ENCODE measurements at regions not wholly inside any gene's neighbourhood (a gene's known extent, or its start where the extent isn't known, plus 50 kb on each side); places are given as distances from the start of the nearest gene placed in this dataset.

GRCh38 chr4:155559915-155560314 is 106.7 kb upstream of the GUCY1A1 start:
- Histone ChIP-seq H2AFZ (ENCODE audit: insufficient read depth, low read depth, low read length, poor library complexity, severe bottlenecking) (no peak overlapping the region), H3K27ac (ENCODE audit: low read length in 2 of 2) (no peak overlapping the region), H3K4me1 (ENCODE audit: control insufficient read depth in 2 of 2, insufficient read depth in 2 of 2, low read length in 2 of 2) (no peaks in the 10 kb centered on the region), H3K4me3 (ENCODE audit: control extremely low read depth in 1 of 5, extremely low read depth in 1 of 5, insufficient read depth in 1 of 5, low read depth in 2 of 5, low read length in 4 of 5) (no peak overlapping the region), H3K36me3 (replicated peaks in 1 of 2; ENCODE audit: control extremely low read depth in 1 of 2, control insufficient read depth in 1 of 2, extremely low read depth in 1 of 2, insufficient read depth in 2 of 2, low read length in 1 of 2) (no peaks in the 10 kb centered on the region), H3K4me2 (replicated peaks; ENCODE audit: low read depth, low read length, poor library complexity, severe bottlenecking) (no peak overlapping the region), H3K79me2 (ENCODE audit: control insufficient read depth, insufficient read depth, low read length) (no peaks in the 10 kb centered on the region), H3K9me3 (ENCODE audit: control extremely low read depth in 1 of 3, control insufficient read depth in 2 of 3, insufficient read depth in 1 of 3, low read length in 2 of 3) (no peaks in the 10 kb centered on the region), H3K9ac (ENCODE audit: low read length) (no peak overlapping the region), H4K20me1 (ENCODE audit: control insufficient read depth, insufficient read depth, low read length, poor library complexity, severe bottlenecking) (no peaks in the 10 kb centered on the region), H3K27me3 (replicated peaks in 1 of 4; ENCODE audit: control extremely low read depth in 1 of 4, control insufficient read depth in 3 of 4, insufficient read depth in 4 of 4, low read length in 3 of 4) (no peaks in the 10 kb centered on the region)
- H3K9me3 Mint-ChIP-seq (ENCODE audit: insufficient read depth) = no peaks in the 10 kb centered on the region
- intact Hi-C loops (cut with micrococcal nuclease) = no loop called here
- no peak for DNase-seq
- CTCF ChIA-PET = no interaction called here
- POLR2A ChIA-PET = no interaction called here
- H3K4me1 Mint-ChIP-seq = no peaks in the 10 kb centered on the region
- no peak overlapping the region for H3K27ac Mint-ChIP-seq
- H3K27me3 Mint-ChIP-seq = no peaks in the 10 kb centered on the region
- no peak for ATAC-seq (ENCODE audit: low read depth)
- TF ChIP-seq CTCF (IDR thresholded peaks at IDR 0.05) (no peak), EZH2 (IDR thresholded peaks at IDR 0.05; ENCODE audit: borderline replicate concordance, insufficient read depth, low read depth, low read length, poor library complexity, severe bottlenecking) (no peak)
- H3K4me3 Mint-ChIP-seq = no peak overlapping the region

GRCh38 chr4:155552180-155552579 is 114.5 kb upstream of the GUCY1A1 start:
- no peaks in the 10 kb centered on the region for H4K20me1 ChIP-seq (ENCODE audit: control insufficient read depth, insufficient read depth, low read length, poor library complexity, severe bottlenecking)
- no peak overlapping the region for H3K27ac Mint-ChIP-seq
- 82% methylated on average over 1 of the region's 3 CpGs for WGBS (ENCODE audit: insufficient coverage)
- no peak overlapping the region for H2AFZ ChIP-seq (ENCODE audit: insufficient read depth, low read depth, low read length, poor library complexity, severe bottlenecking)
- H3K4me3 ChIP-seq (ENCODE audit: control extremely low read depth in 1 of 5, extremely low read depth in 1 of 5, insufficient read depth in 1 of 5, low read depth in 2 of 5, low read length in 4 of 5) = no peak overlapping the region
- H3K27me3 Mint-ChIP-seq = no peaks in the 10 kb centered on the region
- H3K79me2 ChIP-seq (ENCODE audit: control insufficient read depth, insufficient read depth, low read length) = no peaks in the 10 kb centered on the region
- H3K27me3 ChIP-seq (replicated peaks in 1 of 4; ENCODE audit: control extremely low read depth in 1 of 4, control insufficient read depth in 3 of 4, insufficient read depth in 4 of 4, low read length in 3 of 4) = no peaks in the 10 kb centered on the region
- no peak overlapping the region for H3K4me3 Mint-ChIP-seq
- H3K4me2 ChIP-seq (replicated peaks; ENCODE audit: low read depth, low read length, poor library complexity, severe bottlenecking) = no peak overlapping the region
- no peaks in the 10 kb centered on the region for H3K4me1 ChIP-seq (ENCODE audit: control insufficient read depth in 2 of 2, insufficient read depth in 2 of 2, low read length in 2 of 2)
- H3K4me1 Mint-ChIP-seq = no peaks in the 10 kb centered on the region
- no peaks in the 10 kb centered on the region for H3K36me3 ChIP-seq (replicated peaks in 1 of 2; ENCODE audit: control extremely low read depth in 1 of 2, control insufficient read depth in 1 of 2, extremely low read depth in 1 of 2, insufficient read depth in 2 of 2, low read length in 1 of 2)
- H3K9me3 Mint-ChIP-seq (ENCODE audit: insufficient read depth) = no peaks in the 10 kb centered on the region
- peaks cover 0 to 10% (median 0%) of the 10 kb centered on the region in 3 donors for H3K9me3 ChIP-seq (ENCODE audit: control extremely low read depth in 1 of 3, control insufficient read depth in 2 of 3, insufficient read depth in 1 of 3, low read length in 2 of 3)
- intact Hi-C loops (cut with micrococcal nuclease) = no loop called here
- no peak for ATAC-seq (ENCODE audit: low read depth)
- CTCF ChIA-PET = no interaction called here
- DNase-seq = no peak
- POLR2A ChIA-PET = no interaction called here
- no peak overlapping the region for H3K27ac ChIP-seq (ENCODE audit: low read length in 2 of 2)
- TF ChIP-seq CTCF (IDR thresholded peaks at IDR 0.05) (no peak), EZH2 (IDR thresholded peaks at IDR 0.05; ENCODE audit: borderline replicate concordance, insufficient read depth, low read depth, low read length, poor library complexity, severe bottlenecking) (no peak)
- H3K9ac ChIP-seq (ENCODE audit: low read length) = no peak overlapping the region
